ENCODE measurements at regions not wholly inside any gene's neighbourhood (a gene's known extent, or its start where the extent isn't known, plus 50 kb on each side); places are given as distances from the start of the nearest gene placed in this dataset.

DNA sequence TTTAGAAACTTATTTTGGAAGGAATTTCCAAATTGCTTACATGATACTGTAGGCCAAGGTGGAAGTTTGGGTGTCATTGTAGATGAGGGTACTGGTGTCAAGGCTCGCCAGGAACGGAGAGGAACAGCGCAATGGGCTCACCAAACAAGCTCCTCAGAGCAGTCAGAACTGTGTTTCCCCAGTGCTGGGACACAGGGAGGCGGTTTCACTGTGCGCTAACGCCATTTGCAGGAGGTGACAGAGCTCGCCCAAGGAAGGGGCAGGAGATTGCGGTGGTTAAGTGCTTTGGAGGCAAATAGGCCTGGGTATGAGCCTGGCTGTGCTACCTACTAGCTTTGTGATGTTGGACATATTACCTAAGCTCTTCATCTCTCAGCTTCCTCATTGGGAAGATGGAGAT is 57.3 kb downstream of the HHEX start:
- no peak for DNase-seq (ENCODE audit: low spot score)
- no peak overlapping the region for H3K27ac ChIP-seq (ENCODE audit: poor library complexity, severe bottlenecking)
- no peak for ATAC-seq (ENCODE audit: low read depth)
- no peaks in the 10 kb centered on the region for H3K36me3 ChIP-seq (ENCODE audit: low read depth)
- H3K4me1 ChIP-seq (ENCODE audit: insufficient read depth, poor library complexity, severe bottlenecking), result no peaks in the 10 kb centered on the region
- no peak overlapping the region for H3K4me3 ChIP-seq (ENCODE audit: severe bottlenecking)
- TF ChIP-seq, protein P1, sequence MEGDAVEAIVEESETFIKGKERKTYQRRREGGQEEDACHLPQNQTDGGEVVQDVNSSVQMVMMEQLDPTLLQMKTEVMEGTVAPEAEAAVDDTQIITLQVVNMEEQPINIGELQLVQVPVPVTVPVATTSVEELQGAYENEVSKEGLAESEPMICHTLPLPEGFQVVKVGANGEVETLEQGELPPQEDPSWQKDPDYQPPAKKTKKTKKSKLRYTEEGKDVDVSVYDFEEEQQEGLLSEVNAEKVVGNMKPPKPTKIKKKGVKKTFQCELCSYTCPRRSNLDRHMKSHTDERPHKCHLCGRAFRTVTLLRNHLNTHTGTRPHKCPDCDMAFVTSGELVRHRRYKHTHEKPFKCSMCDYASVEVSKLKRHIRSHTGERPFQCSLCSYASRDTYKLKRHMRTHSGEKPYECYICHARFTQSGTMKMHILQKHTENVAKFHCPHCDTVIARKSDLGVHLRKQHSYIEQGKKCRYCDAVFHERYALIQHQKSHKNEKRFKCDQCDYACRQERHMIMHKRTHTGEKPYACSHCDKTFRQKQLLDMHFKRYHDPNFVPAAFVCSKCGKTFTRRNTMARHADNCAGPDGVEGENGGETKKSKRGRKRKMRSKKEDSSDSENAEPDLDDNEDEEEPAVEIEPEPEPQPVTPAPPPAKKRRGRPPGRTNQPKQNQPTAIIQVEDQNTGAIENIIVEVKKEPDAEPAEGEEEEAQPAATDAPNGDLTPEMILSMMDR (IDR thresholded peaks at IDR 0.05; ENCODE audit: poor library complexity, severe bottlenecking), result no peak
- H3K9me3 ChIP-seq (ENCODE audit: severe bottlenecking), result no peaks in the 10 kb centered on the region
- H3K27me3 ChIP-seq (ENCODE audit: insufficient read depth, poor library complexity, severe bottlenecking), result no peaks in the 10 kb centered on the region

DNA sequence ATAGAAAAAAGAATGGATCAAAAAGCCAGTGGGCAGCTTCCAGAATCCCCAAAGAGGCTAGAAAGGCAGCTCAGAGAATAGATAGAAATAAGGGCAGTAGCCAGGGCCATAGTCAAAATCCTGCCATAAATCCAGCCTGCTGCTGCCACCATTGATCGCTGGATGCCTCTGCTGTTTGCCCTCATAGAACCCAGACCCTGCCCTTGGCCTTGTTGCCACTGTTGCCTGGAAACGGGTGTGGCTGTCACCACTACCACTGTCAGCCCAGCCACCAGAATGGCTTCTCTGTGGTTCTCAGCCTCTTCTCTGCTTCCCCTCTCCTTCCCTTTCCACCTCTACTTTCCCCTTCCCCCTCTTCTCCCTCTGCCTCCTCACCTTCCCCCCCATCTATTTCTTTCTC is 57.8 kb downstream of the HHEX start:
- TF ChIP-seq, protein P1 (IDR thresholded peaks at IDR 0.05; ENCODE audit: poor library complexity, severe bottlenecking), result no peak
- DNase-seq (ENCODE audit: low spot score), result no peak
- ATAC-seq (ENCODE audit: low read depth), result no peak
- no peaks in the 10 kb centered on the region for H3K4me1 ChIP-seq (ENCODE audit: insufficient read depth, poor library complexity, severe bottlenecking)
- H3K36me3 ChIP-seq (ENCODE audit: low read depth), result no peaks in the 10 kb centered on the region
- H3K4me3 ChIP-seq (ENCODE audit: severe bottlenecking), result no peak overlapping the region
- H3K9me3 ChIP-seq (ENCODE audit: severe bottlenecking), result no peaks in the 10 kb centered on the region
- H3K27ac ChIP-seq (ENCODE audit: poor library complexity, severe bottlenecking), result no peak overlapping the region
- H3K27me3 ChIP-seq (ENCODE audit: insufficient read depth, poor library complexity, severe bottlenecking), result no peaks in the 10 kb centered on the region

DNA sequence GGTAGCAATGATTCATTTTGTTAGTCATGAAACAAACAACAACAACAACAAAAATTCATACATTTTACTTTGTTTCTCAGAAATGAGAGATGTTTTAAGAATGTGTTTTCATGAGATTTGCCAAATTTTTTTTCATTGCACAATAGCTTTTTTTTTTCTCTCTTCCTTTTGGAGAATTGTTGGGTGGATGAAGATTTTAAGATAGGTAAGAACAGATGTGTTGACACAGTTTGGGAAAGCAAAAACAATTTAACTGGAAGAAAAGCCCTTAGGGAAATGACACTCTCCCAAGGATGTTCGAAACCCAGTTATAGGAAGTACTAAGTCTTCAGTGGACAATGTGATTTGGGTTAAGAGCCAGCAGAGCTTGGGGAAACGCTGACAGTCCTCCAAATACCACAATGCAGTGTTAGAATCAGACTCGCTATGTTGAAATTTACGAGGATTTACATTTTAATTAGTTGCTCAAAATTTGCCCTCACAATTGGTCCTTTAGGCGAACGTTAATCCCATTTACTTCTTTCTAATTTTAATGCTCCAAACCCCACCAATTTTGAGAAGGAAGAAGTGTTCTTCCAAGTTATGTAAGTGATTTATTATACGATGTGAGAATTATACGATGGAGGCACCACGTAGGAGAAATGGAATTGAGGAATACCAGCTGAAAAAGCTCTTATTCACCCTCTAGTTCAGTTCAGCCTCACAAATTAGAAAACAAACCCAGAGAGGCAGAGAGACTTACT is 61.2 kb downstream of the HHEX start:
- H3K27me3 ChIP-seq (ENCODE audit: insufficient read depth, poor library complexity, severe bottlenecking), result no peaks in the 10 kb centered on the region
- no peaks in the 10 kb centered on the region for H3K9me3 ChIP-seq (ENCODE audit: severe bottlenecking)
- ATAC-seq (ENCODE audit: low read depth) (no peak), DNase-seq (ENCODE audit: low spot score) (no peak)
- TF ChIP-seq, protein P1 (IDR thresholded peaks at IDR 0.05; ENCODE audit: poor library complexity, severe bottlenecking), result no peak
- H3K4me1 ChIP-seq (ENCODE audit: insufficient read depth, poor library complexity, severe bottlenecking), result no peaks in the 10 kb centered on the region
- H3K4me3 ChIP-seq (ENCODE audit: severe bottlenecking), result no peak overlapping the region
- H3K27ac ChIP-seq (ENCODE audit: poor library complexity, severe bottlenecking), result no peak overlapping the region
- no peaks in the 10 kb centered on the region for H3K36me3 ChIP-seq (ENCODE audit: low read depth)

DNA sequence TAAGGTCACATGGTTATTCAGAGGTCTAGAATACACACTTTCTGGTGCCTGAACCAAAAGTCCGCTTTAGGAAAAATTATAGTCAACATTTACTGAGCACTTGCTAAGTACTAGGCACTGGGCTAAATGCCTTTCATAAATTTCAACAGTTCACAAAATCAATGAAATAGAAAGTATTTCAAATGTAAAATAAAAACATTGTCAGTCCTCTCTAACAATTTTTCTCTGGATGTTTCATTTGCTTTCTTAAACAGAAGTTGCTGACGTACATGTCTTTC is 61.7 kb downstream of the HHEX start:
- Histone ChIP-seq H3K27ac (ENCODE audit: poor library complexity, severe bottlenecking) (no peak overlapping the region), H3K27me3 (ENCODE audit: insufficient read depth, poor library complexity, severe bottlenecking) (no peaks in the 10 kb centered on the region), H3K4me3 (ENCODE audit: severe bottlenecking) (no peak overlapping the region), H3K9me3 (ENCODE audit: severe bottlenecking) (no peaks in the 10 kb centered on the region), H3K4me1 (ENCODE audit: insufficient read depth, poor library complexity, severe bottlenecking) (no peaks in the 10 kb centered on the region), H3K36me3 (ENCODE audit: low read depth) (no peaks in the 10 kb centered on the region)
- DNase-seq (ENCODE audit: low spot score), result no peak
- TF ChIP-seq, protein P1 (IDR thresholded peaks at IDR 0.05; ENCODE audit: poor library complexity, severe bottlenecking), result no peak
- no peak for ATAC-seq (ENCODE audit: low read depth)

DNA sequence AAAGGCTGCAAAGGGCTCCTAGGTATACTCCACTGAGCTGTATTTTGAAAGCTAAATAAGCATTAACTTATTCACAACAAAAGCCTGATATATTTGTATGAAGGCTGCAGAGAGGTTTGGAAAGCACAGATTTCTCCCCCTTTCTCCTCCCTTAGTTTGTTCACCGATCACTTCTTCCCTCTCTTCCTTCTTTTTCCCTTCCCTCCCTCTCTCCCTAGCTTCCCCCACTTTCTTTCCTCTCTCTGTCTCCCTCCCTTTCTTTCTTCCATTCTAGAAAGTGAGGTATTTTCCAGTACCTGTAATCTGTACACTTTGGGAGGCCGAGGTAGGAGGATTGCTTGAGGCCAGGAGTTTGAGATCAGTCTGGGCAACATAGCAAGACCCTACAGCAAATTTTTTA is 62.1 kb downstream of the HHEX start:
- Histone ChIP-seq H3K4me1 (ENCODE audit: insufficient read depth, poor library complexity, severe bottlenecking) (no peaks in the 10 kb centered on the region), H3K27ac (ENCODE audit: poor library complexity, severe bottlenecking) (no peak overlapping the region), H3K4me3 (ENCODE audit: severe bottlenecking) (no peak overlapping the region), H3K27me3 (ENCODE audit: insufficient read depth, poor library complexity, severe bottlenecking) (no peaks in the 10 kb centered on the region), H3K9me3 (ENCODE audit: severe bottlenecking) (no peaks in the 10 kb centered on the region), H3K36me3 (ENCODE audit: low read depth) (no peaks in the 10 kb centered on the region)
- no peak for DNase-seq (ENCODE audit: low spot score)
- TF ChIP-seq, protein P1 (IDR thresholded peaks at IDR 0.05; ENCODE audit: poor library complexity, severe bottlenecking), result no peak
- ATAC-seq (ENCODE audit: low read depth), result no peak
